ENCODE measurements at regions not wholly inside any gene's neighbourhood (a gene's known extent, or its start where the extent isn't known, plus 50 kb on each side); places are given as distances from the start of the nearest gene placed in this dataset.

DNA sequence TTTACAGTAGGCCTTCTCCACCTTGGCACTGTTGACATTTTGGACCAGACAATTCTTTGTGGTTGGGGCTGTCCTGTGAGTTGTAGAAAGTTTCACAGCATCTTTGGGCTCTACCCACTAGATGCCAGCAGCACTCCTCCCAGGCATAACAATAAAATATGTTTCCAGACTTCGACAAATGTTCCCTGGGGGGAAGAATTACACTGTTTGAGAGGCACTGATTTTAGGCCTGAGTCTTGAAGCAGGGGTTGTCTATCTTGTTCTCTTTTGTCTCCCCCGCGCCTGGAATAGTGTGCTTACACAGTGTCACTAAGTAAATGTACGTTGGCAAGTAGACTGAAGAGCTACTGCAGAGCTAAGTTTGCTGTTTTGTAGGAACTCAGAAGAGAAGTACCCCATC, 254.4 kb upstream of the BOD1L1 start:
- H3K4me3 ChIP-seq (ENCODE audit: low read depth in 1 of 5, low read length in 5 of 5) = no peak overlapping the region
- no peaks in the 10 kb centered on the region for H3K4me1 ChIP-seq (ENCODE audit: control insufficient read depth in 5 of 5, insufficient read depth in 5 of 5, low read length in 5 of 5)
- no peak overlapping the region for H3K9ac ChIP-seq (ENCODE audit: low read length in 5 of 5)
- no peaks in the 10 kb centered on the region for H3K9me3 ChIP-seq (ENCODE audit: control insufficient read depth in 5 of 5, low read length in 5 of 5)
- no peaks in the 10 kb centered on the region for H3K27me3 ChIP-seq (ENCODE audit: control insufficient read depth in 5 of 5, insufficient read depth in 4 of 5, low read length in 5 of 5)
- no peak overlapping the region for H3K27ac ChIP-seq (ENCODE audit: low read depth, low read length)
- H3K36me3 ChIP-seq (ENCODE audit: control insufficient read depth in 5 of 5, insufficient read depth in 5 of 5, low read length in 5 of 5) = no peaks in the 10 kb centered on the region

DNA sequence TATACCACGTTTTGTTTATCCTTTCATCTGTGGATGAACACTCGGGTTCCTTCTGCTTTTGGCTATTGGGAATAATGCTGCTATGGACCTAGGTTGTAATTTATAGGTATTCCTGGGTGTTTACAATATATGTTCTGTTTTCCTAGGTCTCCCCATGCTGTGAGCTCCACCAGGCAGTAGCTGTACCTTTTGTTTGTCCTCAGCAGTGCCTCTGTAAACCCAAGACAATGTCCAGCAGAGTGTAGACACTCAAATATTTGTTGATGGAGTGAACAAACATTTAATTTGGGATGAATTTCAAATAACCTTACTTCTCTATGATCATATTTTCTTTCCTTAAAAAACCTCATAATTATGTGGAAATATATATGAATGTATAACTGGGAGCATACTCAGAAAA, 259.5 kb upstream of the BOD1L1 start:
- H3K9me3 ChIP-seq (ENCODE audit: control insufficient read depth in 5 of 5, low read length in 5 of 5) = no peaks in the 10 kb centered on the region
- no peaks in the 10 kb centered on the region for H3K36me3 ChIP-seq (ENCODE audit: control insufficient read depth in 5 of 5, insufficient read depth in 5 of 5, low read length in 5 of 5)
- no peak overlapping the region for H3K27ac ChIP-seq (ENCODE audit: low read depth, low read length)
- no peak overlapping the region for H3K4me3 ChIP-seq (ENCODE audit: low read depth in 1 of 5, low read length in 5 of 5)
- H3K27me3 ChIP-seq (ENCODE audit: control insufficient read depth in 5 of 5, insufficient read depth in 4 of 5, low read length in 5 of 5) = no peaks in the 10 kb centered on the region
- no peaks in the 10 kb centered on the region for H3K4me1 ChIP-seq (ENCODE audit: control insufficient read depth in 5 of 5, insufficient read depth in 5 of 5, low read length in 5 of 5)
- H3K9ac ChIP-seq (ENCODE audit: low read length in 5 of 5) = no peak overlapping the region

DNA sequence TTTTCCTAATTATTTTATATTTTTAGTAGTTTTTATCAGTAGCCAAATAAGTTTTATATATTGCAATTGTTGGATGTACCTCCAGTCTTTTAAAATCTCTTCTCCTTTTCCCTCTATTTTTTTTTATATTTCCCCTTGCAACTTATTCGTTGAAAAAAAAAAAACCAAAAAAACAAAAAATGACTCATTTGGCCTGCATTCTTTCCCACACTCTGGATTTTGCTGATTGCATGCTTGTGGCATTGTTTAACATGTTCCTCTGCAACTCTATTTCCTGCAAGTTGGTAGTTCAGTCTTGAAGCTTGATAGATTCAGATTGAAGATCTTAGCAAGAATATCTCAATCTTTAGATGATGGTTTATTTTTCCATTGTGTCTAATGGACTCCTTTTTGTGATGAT, 260.6 kb upstream of the BOD1L1 start:
- H3K9ac ChIP-seq (ENCODE audit: low read length in 5 of 5) = no peak overlapping the region
- H3K27ac ChIP-seq (ENCODE audit: low read depth, low read length) = no peak overlapping the region
- no peaks in the 10 kb centered on the region for H3K9me3 ChIP-seq (ENCODE audit: control insufficient read depth in 5 of 5, low read length in 5 of 5)
- no peaks in the 10 kb centered on the region for H3K36me3 ChIP-seq (ENCODE audit: control insufficient read depth in 5 of 5, insufficient read depth in 5 of 5, low read length in 5 of 5)
- H3K4me3 ChIP-seq (ENCODE audit: low read depth in 1 of 5, low read length in 5 of 5) = no peak overlapping the region
- no peaks in the 10 kb centered on the region for H3K4me1 ChIP-seq (ENCODE audit: control insufficient read depth in 5 of 5, insufficient read depth in 5 of 5, low read length in 5 of 5)
- H3K27me3 ChIP-seq (ENCODE audit: control insufficient read depth in 5 of 5, insufficient read depth in 4 of 5, low read length in 5 of 5) = no peaks in the 10 kb centered on the region

DNA sequence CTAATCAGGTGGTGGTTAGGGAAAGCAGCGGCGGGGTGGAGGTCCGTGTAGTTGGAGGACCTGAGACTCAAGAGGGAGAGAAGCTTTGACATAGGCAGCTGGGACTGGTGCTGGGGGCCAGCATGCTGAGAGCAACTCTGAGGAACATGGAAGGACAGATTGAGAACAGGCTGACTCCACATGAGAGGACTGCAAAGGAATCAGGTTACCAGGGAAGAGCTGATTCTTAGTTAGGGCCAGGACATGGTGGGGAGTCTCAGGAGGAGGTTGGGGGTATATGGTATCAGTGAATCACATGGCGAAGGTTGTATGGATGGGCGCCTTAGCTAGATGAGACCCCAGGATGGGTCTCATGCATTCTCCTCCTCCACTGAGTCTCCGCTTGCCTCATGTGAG, 264.0 kb upstream of the BOD1L1 start:
- H3K27ac ChIP-seq (ENCODE audit: low read depth, low read length) = no peak overlapping the region
- no peaks in the 10 kb centered on the region for H3K36me3 ChIP-seq (ENCODE audit: control insufficient read depth in 5 of 5, insufficient read depth in 5 of 5, low read length in 5 of 5)
- H3K4me1 ChIP-seq (ENCODE audit: control insufficient read depth in 5 of 5, insufficient read depth in 5 of 5, low read length in 5 of 5) = no peaks in the 10 kb centered on the region
- H3K27me3 ChIP-seq (ENCODE audit: control insufficient read depth in 5 of 5, insufficient read depth in 4 of 5, low read length in 5 of 5) = no peaks in the 10 kb centered on the region
- H3K9ac ChIP-seq (ENCODE audit: low read length in 5 of 5) = no peak overlapping the region
- H3K4me3 ChIP-seq (ENCODE audit: low read depth in 1 of 5, low read length in 5 of 5) = no peak overlapping the region
- no peaks in the 10 kb centered on the region for H3K9me3 ChIP-seq (ENCODE audit: control insufficient read depth in 5 of 5, low read length in 5 of 5)

DNA sequence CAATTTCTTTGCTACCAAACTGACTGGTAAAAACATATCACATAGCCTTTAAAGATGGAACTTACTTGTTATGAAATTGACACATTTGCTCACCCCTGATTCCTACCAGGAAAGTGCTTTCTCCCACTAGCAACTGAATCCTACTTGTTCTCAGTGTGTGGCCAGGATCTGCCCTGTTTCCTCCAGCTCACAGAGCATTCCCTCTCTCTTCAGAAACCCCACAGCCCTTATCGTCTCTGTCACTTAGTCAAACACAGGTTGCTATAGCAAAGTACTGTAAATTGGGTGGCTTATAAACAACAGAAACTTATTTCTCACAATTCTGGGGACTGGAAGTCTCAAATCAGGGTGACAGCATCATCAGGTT, 265.2 kb upstream of the BOD1L1 start:
- H3K9me3 ChIP-seq (ENCODE audit: control insufficient read depth in 5 of 5, low read length in 5 of 5) = no peaks in the 10 kb centered on the region

DNA sequence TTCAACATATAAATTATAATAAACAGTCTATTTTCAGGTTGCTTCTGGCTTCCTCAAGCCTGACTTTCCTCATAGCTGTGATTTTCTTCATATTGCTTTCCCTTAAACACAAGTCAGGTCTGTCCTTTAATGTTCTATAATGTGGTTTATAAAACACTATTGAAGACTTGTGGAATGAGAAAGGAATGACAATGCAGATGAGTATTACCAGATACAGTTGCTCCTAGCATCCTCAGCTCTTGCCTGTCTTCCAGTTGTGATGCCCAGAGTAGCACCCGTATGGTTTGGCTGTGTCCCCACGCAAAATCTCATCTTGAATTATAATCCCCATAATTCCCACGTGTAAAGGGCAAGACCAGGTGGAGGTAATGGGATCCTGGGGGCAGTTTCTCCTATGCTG, 265.7 kb upstream of the BOD1L1 start:
- Histone ChIP-seq H3K27ac (ENCODE audit: low read depth, low read length) (no peak overlapping the region), H3K4me3 (ENCODE audit: low read depth in 1 of 5, low read length in 5 of 5) (no peak overlapping the region), H3K9ac (ENCODE audit: low read length in 5 of 5) (no peak overlapping the region), H3K9me3 (ENCODE audit: control insufficient read depth in 5 of 5, low read length in 5 of 5) (no peaks in the 10 kb centered on the region), H3K36me3 (ENCODE audit: control insufficient read depth in 5 of 5, insufficient read depth in 5 of 5, low read length in 5 of 5) (no peaks in the 10 kb centered on the region), H3K4me1 (ENCODE audit: control insufficient read depth in 5 of 5, insufficient read depth in 5 of 5, low read length in 5 of 5) (no peaks in the 10 kb centered on the region), H3K27me3 (ENCODE audit: control insufficient read depth in 5 of 5, insufficient read depth in 4 of 5, low read length in 5 of 5) (no peaks in the 10 kb centered on the region)

More for the DNA sequence above, 265.2 kb upstream of the BOD1L1 start:
- H3K36me3 ChIP-seq (ENCODE audit: control insufficient read depth in 5 of 5, insufficient read depth in 5 of 5, low read length in 5 of 5) = no peaks in the 10 kb centered on the region
- no peak overlapping the region for H3K9ac ChIP-seq (ENCODE audit: low read length in 5 of 5)
- no peak overlapping the region for H3K4me3 ChIP-seq (ENCODE audit: low read depth in 1 of 5, low read length in 5 of 5)
- H3K4me1 ChIP-seq (ENCODE audit: control insufficient read depth in 5 of 5, insufficient read depth in 5 of 5, low read length in 5 of 5) = no peaks in the 10 kb centered on the region
- H3K27ac ChIP-seq (ENCODE audit: low read depth, low read length) = no peak overlapping the region
- no peaks in the 10 kb centered on the region for H3K27me3 ChIP-seq (ENCODE audit: control insufficient read depth in 5 of 5, insufficient read depth in 4 of 5, low read length in 5 of 5)

DNA sequence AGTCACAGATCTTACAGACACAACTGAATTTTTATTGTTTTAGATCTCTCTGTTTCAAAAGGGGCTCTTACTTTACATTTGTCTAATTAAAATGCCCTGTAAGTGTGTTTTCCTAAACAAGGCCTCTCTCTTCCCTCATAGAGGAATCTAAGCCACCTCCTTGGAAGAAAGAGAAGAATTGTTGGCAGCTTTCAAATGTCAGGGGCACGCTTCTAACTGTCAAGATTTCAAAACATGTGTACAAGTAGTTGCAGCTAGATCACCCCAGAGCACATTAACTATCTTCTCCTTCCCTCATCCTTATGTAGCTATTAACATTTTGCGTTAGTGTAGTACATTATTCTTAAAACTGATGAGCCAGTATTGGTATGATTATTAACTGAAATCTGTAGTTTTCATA, 266.5 kb upstream of the BOD1L1 start:
- Histone ChIP-seq H3K9ac (ENCODE audit: low read length in 5 of 5) (no peak overlapping the region), H3K9me3 (ENCODE audit: control insufficient read depth in 5 of 5, low read length in 5 of 5) (no peaks in the 10 kb centered on the region), H3K36me3 (ENCODE audit: control insufficient read depth in 5 of 5, insufficient read depth in 5 of 5, low read length in 5 of 5) (no peaks in the 10 kb centered on the region), H3K27me3 (ENCODE audit: control insufficient read depth in 5 of 5, insufficient read depth in 4 of 5, low read length in 5 of 5) (no peaks in the 10 kb centered on the region), H3K4me1 (ENCODE audit: control insufficient read depth in 5 of 5, insufficient read depth in 5 of 5, low read length in 5 of 5) (no peaks in the 10 kb centered on the region), H3K27ac (ENCODE audit: low read depth, low read length) (no peak overlapping the region), H3K4me3 (ENCODE audit: low read depth in 1 of 5, low read length in 5 of 5) (no peak overlapping the region)

DNA sequence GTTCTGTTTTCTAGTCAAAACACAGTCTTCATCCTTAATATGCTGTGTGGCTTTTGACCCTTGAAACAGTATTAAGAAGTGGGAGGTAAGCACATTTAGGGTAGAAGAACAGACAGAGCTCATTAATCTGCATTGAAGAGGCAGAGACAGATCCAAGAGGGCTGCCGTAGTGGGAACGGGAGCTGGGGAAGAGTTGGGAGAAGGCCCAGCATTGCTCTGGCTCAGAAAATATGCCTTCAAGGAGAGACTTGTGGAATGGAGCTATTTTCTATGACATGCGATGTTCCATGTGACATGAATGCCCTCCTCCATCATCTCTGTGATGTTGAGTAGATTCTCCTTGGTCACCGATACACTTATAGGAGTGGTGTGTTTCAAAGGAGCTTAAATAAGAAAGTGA, 273.3 kb upstream of the BOD1L1 start:
- H3K27ac ChIP-seq (ENCODE audit: low read depth, low read length) = no peak overlapping the region
- H3K4me1 ChIP-seq (ENCODE audit: control insufficient read depth in 5 of 5, insufficient read depth in 5 of 5, low read length in 5 of 5) = no peaks in the 10 kb centered on the region
- H3K27me3 ChIP-seq (ENCODE audit: control insufficient read depth in 5 of 5, insufficient read depth in 4 of 5, low read length in 5 of 5) = no peaks in the 10 kb centered on the region

DNA sequence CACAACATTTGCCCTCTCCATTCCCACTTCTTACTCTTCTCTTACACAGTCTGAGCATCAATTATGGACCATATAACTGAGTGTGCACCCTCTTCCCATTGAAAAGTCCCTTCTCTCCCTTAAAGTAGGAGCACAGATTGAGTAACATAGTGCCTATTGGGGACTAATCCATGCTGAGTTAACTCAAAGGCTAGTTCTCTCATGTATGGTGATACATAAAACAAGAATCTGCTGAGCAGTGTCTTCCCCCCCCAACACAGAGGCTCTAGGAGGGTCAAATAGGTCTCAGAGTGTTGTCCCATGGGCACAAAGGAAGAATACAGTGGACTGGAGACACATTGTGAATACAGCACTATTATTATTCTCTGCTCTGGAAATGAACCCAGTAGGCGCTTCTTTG, 274.6 kb upstream of the BOD1L1 start:
- H3K27me3 ChIP-seq (ENCODE audit: control insufficient read depth in 5 of 5, insufficient read depth in 4 of 5, low read length in 5 of 5) = no peaks in the 10 kb centered on the region
- no peak overlapping the region for H3K4me3 ChIP-seq (ENCODE audit: low read depth in 1 of 5, low read length in 5 of 5)
- no peaks in the 10 kb centered on the region for H3K4me1 ChIP-seq (ENCODE audit: control insufficient read depth in 5 of 5, insufficient read depth in 5 of 5, low read length in 5 of 5)
- H3K36me3 ChIP-seq (ENCODE audit: control insufficient read depth in 5 of 5, insufficient read depth in 5 of 5, low read length in 5 of 5) = no peaks in the 10 kb centered on the region
- H3K27ac ChIP-seq (ENCODE audit: low read depth, low read length) = no peak overlapping the region
- no peak overlapping the region for H3K9ac ChIP-seq (ENCODE audit: low read length in 5 of 5)
- H3K9me3 ChIP-seq (ENCODE audit: control insufficient read depth in 5 of 5, low read length in 5 of 5) = no peaks in the 10 kb centered on the region

More for the DNA sequence above, 273.3 kb upstream of the BOD1L1 start:
- no peak overlapping the region for H3K9ac ChIP-seq (ENCODE audit: low read length in 5 of 5)
- H3K4me3 ChIP-seq (ENCODE audit: low read depth in 1 of 5, low read length in 5 of 5) = no peak overlapping the region
- H3K9me3 ChIP-seq (ENCODE audit: control insufficient read depth in 5 of 5, low read length in 5 of 5) = no peaks in the 10 kb centered on the region
- no peaks in the 10 kb centered on the region for H3K36me3 ChIP-seq (ENCODE audit: control insufficient read depth in 5 of 5, insufficient read depth in 5 of 5, low read length in 5 of 5)

DNA sequence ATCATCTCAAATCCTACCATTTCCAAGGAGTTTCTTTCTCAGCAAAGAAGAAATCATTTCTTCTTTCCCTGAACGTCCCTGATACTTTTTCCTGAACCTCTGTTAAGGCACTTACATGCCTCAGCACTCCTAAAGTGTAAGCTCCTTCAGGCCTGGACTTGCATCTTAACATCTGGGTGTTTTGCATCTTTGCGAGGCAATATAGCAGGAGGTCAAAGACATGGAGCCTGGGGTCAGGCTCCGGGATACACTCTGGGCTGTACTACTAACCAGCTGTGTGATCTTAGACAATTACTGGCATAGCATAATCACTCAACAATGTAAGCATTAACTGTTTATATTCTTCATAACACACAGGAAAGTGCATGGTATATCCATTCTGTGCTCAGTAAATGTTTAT, 275.5 kb upstream of the BOD1L1 start:
- no peaks in the 10 kb centered on the region for H3K4me1 ChIP-seq (ENCODE audit: control insufficient read depth in 5 of 5, insufficient read depth in 5 of 5, low read length in 5 of 5)
- no peak overlapping the region for H3K27ac ChIP-seq (ENCODE audit: low read depth, low read length)
- H3K9me3 ChIP-seq (ENCODE audit: control insufficient read depth in 5 of 5, low read length in 5 of 5) = no peaks in the 10 kb centered on the region
- no peaks in the 10 kb centered on the region for H3K27me3 ChIP-seq (ENCODE audit: control insufficient read depth in 5 of 5, insufficient read depth in 4 of 5, low read length in 5 of 5)
- no peaks in the 10 kb centered on the region for H3K36me3 ChIP-seq (ENCODE audit: control insufficient read depth in 5 of 5, insufficient read depth in 5 of 5, low read length in 5 of 5)
- no peak overlapping the region for H3K4me3 ChIP-seq (ENCODE audit: low read depth in 1 of 5, low read length in 5 of 5)
- H3K9ac ChIP-seq (ENCODE audit: low read length in 5 of 5) = no peak overlapping the region

DNA sequence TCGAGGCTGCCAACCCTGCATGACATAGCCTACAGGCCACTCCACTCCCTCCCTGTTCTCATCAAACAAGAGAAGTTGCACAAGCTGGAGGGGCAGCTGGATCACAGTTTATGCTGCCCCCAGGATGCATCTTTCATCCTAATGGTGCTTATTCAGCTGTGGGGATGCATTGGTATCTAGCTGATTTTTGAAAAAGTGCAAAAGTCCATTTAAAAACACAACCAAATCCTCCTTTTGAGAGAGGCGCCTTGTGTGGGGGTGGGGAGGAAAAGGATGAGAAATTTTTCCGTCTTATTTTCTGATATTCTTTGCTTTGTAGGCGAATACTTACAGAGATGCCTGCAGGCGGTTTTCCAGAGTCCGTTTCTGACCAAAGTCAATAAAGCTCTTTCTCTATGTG, 276.4 kb upstream of the BOD1L1 start:
- Histone ChIP-seq H3K4me3 (ENCODE audit: low read depth in 1 of 5, low read length in 5 of 5) (no peak overlapping the region), H3K9ac (ENCODE audit: low read length in 5 of 5) (no peak overlapping the region), H3K27ac (ENCODE audit: low read depth, low read length) (no peak overlapping the region), H3K9me3 (ENCODE audit: control insufficient read depth in 5 of 5, low read length in 5 of 5) (no peaks in the 10 kb centered on the region), H3K27me3 (ENCODE audit: control insufficient read depth in 5 of 5, insufficient read depth in 4 of 5, low read length in 5 of 5) (no peaks in the 10 kb centered on the region), H3K36me3 (ENCODE audit: control insufficient read depth in 5 of 5, insufficient read depth in 5 of 5, low read length in 5 of 5) (no peaks in the 10 kb centered on the region), H3K4me1 (ENCODE audit: control insufficient read depth in 5 of 5, insufficient read depth in 5 of 5, low read length in 5 of 5) (no peaks in the 10 kb centered on the region)

Data from subcutaneous abdominal adipose tissue (tissue), 5 donors.